ENCODE measurements at regions not wholly inside any gene's neighbourhood (a gene's known extent, or its start where the extent isn't known, plus 50 kb on each side); places are given as distances from the start of the nearest gene placed in this dataset.
"Not testable (repeated sequence)": the region's sequence is repeated elsewhere in the genome, so short reads cannot be mapped to it uniquely, and the experiment has no call there.

DNA sequence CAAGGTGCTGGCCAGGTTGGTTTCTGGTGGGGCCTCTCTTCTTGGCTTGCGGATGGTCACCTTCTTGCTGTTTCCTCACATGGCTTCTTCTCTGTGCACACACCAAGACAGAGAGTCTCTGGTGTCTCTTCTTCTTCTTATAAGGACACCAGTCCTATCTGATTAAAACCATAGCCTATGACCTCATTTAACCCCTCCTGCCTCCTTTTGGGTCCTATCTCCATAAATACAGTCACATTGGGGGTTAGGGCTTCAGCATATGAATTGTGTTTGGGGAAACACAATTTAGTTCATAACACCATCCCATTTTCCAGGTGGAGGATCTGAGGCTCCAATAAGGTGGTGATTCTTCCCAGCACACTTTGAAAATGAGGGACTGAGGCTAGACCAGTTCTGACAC lies 80.4 kb downstream of the SPRY4 start:
- no peak overlapping the region for H3K4me3 ChIP-seq
- ATAC-seq (no peak), DNase-seq (no peak)
- H3K27me3 ChIP-seq: no peaks in the 10 kb centered on the region
- TF ChIP-seq, protein P1, sequence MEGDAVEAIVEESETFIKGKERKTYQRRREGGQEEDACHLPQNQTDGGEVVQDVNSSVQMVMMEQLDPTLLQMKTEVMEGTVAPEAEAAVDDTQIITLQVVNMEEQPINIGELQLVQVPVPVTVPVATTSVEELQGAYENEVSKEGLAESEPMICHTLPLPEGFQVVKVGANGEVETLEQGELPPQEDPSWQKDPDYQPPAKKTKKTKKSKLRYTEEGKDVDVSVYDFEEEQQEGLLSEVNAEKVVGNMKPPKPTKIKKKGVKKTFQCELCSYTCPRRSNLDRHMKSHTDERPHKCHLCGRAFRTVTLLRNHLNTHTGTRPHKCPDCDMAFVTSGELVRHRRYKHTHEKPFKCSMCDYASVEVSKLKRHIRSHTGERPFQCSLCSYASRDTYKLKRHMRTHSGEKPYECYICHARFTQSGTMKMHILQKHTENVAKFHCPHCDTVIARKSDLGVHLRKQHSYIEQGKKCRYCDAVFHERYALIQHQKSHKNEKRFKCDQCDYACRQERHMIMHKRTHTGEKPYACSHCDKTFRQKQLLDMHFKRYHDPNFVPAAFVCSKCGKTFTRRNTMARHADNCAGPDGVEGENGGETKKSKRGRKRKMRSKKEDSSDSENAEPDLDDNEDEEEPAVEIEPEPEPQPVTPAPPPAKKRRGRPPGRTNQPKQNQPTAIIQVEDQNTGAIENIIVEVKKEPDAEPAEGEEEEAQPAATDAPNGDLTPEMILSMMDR (IDR thresholded peaks at IDR 0.05): no peak
- peaks cover 0 to 7% (median 0%) of the 10 kb centered on the region in 11 donors for H3K9me3 ChIP-seq
- intact Hi-C loops (cut with DNase I): no loop called here
- WGBS, 2 donors: 97 to 100% methylated on average over 1 of the region's 1 CpG
- no peak overlapping the region for H3K27ac ChIP-seq
- peaks cover 0 to 16% (median 5%) of the 10 kb centered on the region in 9 donors for H3K4me1 ChIP-seq
- H3K36me3 ChIP-seq: no peaks in the 10 kb centered on the region

DNA sequence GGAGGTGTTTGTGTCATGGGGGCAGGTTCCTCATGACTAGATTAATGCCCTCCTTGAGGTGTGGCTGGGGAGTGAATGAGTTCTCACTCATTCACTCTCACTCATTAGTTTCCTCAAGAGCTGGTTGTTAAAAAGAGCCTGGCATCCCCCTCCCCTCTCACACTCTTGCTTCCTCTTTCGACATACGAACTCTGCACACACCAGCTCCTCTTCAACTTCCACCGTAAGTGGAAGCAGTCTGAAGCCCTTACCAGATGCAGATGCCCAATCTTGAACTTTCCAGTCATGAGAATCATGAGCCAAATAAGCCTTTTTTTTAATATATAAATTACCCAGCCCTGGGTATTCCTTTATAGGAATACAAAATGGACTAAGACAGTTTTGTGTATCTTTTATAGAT lies 82.5 kb downstream of the SPRY4 start:
- intact Hi-C loops (cut with DNase I): no loop called here
- TF ChIP-seq, protein P1 (IDR thresholded peaks at IDR 0.05): no peak
- H3K9me3 ChIP-seq: peaks cover 0 to 7% (median 0%) of the 10 kb centered on the region in 11 donors
- H3K27me3 ChIP-seq: no peaks in the 10 kb centered on the region
- H3K27ac ChIP-seq: no peak overlapping the region
- DNase-seq (no peak), ATAC-seq (no peak)
- no peak overlapping the region for H3K4me3 ChIP-seq
- peaks cover 0 to 16% (median 5%) of the 10 kb centered on the region in 9 donors for H3K4me1 ChIP-seq
- H3K36me3 ChIP-seq: no peaks in the 10 kb centered on the region
- WGBS, 2 donors: 82 to 92% methylated on average over 3 of the region's 3 CpGs

DNA sequence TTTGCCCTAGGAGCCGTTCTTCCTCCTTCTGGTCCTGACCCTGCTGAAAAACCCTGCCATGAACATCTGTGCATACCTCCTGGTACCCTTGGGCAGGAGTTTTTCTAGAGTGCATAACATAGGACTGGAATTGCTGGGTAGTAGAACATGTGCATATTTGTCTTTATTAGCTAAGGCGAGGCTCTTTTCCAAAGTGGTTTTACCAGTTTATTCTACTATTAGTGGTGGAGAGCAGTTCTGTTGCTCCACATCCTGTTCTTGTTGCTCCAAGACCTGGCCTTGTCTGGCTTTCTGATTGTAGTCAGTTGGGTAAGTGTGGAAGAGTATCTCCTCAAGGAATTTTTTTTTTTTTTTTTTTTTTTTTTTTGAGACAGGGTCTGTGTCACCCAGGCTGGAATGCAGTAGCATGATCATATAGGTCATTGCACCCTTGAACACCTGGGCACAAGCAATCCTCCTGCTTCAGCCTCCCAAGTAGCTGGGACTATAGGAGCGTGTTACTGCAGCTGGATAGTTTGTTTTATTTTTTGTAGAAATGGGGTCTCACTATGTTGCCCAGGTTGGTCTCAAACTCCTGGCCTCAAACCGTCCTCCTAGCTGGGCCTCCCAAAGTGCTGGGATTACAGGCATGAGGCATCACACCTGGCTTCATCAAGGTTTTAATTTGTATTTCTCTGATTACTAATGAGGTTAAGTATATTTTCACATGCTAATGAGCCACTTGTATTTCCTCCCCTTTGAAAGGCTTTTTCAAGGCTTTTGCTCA lies 85.2 kb downstream of the SPRY4 start:
- intact Hi-C loops (cut with DNase I): no loop called here
- DNase-seq (no peak), ATAC-seq (no peak)
- Histone ChIP-seq H3K9me3 (peaks cover 0 to 7% (median 0%) of the 10 kb centered on the region in 11 donors), H3K4me3 (no peak overlapping the region), H3K27me3 (no peaks in the 10 kb centered on the region), H3K4me1 (peaks cover 0 to 11% (median 3%) of the 10 kb centered on the region in 9 donors), H3K27ac (no peak overlapping the region), H3K36me3 (no peaks in the 10 kb centered on the region)
- WGBS, 2 donors: 96 to 97% methylated on average over 4 of the region's 4 CpGs
- TF ChIP-seq, protein P1 (IDR thresholded peaks at IDR 0.05): no peak

DNA sequence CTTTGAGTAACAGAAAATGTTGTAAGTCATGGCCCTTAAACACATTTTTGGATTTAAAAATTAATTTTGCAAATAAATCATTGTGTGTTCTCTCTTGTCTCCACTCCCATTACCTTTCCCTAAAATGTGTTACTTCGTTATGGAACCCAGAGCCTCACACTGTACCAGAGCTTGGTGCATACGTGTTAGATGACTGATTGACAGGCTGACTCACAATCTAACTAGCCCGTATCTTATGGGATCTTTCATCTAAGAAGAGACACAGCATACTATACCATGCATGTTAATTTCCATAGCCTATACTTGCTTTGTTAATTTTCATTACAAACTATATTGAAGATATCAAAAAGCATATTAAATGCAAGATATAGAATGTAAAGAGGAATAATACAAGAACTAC lies 87.1 kb downstream of the SPRY4 start:
- no peak overlapping the region for H3K4me3 ChIP-seq
- WGBS, 2 donors: 95 to 97% methylated on average over 3 of the region's 3 CpGs

DNA sequence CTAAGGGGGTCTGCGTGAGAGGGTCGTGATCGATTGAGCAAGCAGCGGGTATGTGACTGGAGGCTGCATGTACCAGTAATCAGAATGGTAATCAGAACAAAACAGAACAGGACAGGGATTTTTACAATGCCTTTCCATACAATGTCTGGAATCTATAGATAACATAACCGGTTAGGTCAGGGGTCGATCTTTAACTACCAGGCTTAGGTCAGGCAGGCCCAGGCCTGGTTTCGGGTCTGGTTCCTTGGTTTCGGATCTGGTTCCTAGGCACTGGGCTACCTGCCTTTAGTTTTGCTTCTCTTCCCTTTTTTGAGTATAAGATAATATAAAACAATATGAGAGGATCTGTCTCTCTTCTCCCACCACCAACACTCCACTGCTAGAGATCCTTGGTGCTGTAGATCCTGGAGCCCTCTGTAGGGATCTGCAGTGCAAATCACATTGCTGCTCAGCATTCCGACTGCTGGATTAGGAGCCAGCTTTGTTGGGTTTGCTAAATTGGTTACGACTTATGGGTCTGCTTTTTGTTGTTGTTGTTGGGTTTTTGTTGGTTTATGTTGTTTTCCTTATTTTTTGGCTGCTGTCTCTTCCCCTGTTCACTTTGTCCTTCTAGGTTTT lies 88.0 kb downstream of the SPRY4 start:
- intact Hi-C loops (cut with DNase I); ATAC-seq; H3K4me3 ChIP-seq; H3K36me3 ChIP-seq; H3K9me3 ChIP-seq; H3K27ac ChIP-seq; DNase-seq; H3K27me3 ChIP-seq: not testable (repeated sequence)
- 93 to 98% methylated on average over 9 of the region's 10 CpGs for WGBS, 2 donors
- peaks cover 0 to 13% (median 3%) of the 10 kb centered on the region in 9 donors for H3K4me1 ChIP-seq

More for the DNA sequence above, 87.1 kb downstream of the SPRY4 start:
- no peak for ATAC-seq
- TF ChIP-seq, protein P1 (IDR thresholded peaks at IDR 0.05): no peak
- Histone ChIP-seq H3K4me1 (peaks cover 0 to 13% (median 3%) of the 10 kb centered on the region in 9 donors), H3K27me3 (no peaks in the 10 kb centered on the region), H3K9me3 (peaks cover 0 to 6% (median 0%) of the 10 kb centered on the region in 11 donors), H3K27ac (no peak overlapping the region), H3K36me3 (no peaks in the 10 kb centered on the region)
- no peak for DNase-seq
- intact Hi-C loops (cut with DNase I): no loop called here
